ENCODE measurements at regions not wholly inside any gene's neighbourhood (a gene's known extent, or its start where the extent isn't known, plus 50 kb on each side); places are given as distances from the start of the nearest gene placed in this dataset.
A peak's percentile ranks its signal among the peaks of the same experiment; 100 is the strongest.
"Not testable (repeated sequence)": the region's sequence is repeated elsewhere in the genome, so short reads cannot be mapped to it uniquely, and the experiment has no call there.

GRCh38 chr4:73671348-73671747, 51.1 kb upstream of the RASSF6 start:
- H3K36me3 ChIP-seq (replicated peaks in 1 of 2); H3K27ac ChIP-seq; intact Hi-C loops (cut with DNase I); H3K27me3 ChIP-seq; H3K4me3 ChIP-seq; H3K9me3 ChIP-seq (replicated peaks in 1 of 3): not testable (repeated sequence)
- peak in 1 of 6 experiments; percentile 14 for TF ChIP-seq CTCF (IDR thresholded peaks at IDR 0.05)
- peak in 3 of 7 donors; percentile 25 to 35 (median 31) for DNase-seq
- 84 to 100% (median 94%) methylated on average over 5 to 6 of the region's 6 CpGs for WGBS, 4 donors
- peaks cover 24 to 26% of the 10 kb centered on the region in 2 donors for H3K4me1 ChIP-seq (replicated peaks in 1 of 2)

GRCh38 chr4:73673286-73673685, 53.0 kb upstream of the RASSF6 start:
- Histone ChIP-seq H3K36me3 (replicated peaks in 1 of 2) (no peaks in the 10 kb centered on the region), H3K9me3 (replicated peaks in 1 of 3) (no peaks in the 10 kb centered on the region), H3K4me3 (no peak overlapping the region), H3K27ac (no peak overlapping the region), H3K27me3 (no peaks in the 10 kb centered on the region), H3K4me1 (replicated peaks in 1 of 2) (peaks cover 33 to 34% of the 10 kb centered on the region in 2 donors)
- intact Hi-C loops (cut with DNase I): no loop called here
- no peak for DNase-seq
- WGBS, 4 donors: 90 to 99% (median 93%) methylated on average over 9 of the region's 9 CpGs
- TF ChIP-seq CTCF (IDR thresholded peaks at IDR 0.05): no peak
- TF ChIP-seq POLR2A (IDR thresholded peaks at IDR 0.05): no peak

- TF ChIP-seq POLR2A (IDR thresholded peaks at IDR 0.05): no peak
- no peak for TF ChIP-seq CTCF (IDR thresholded peaks at IDR 0.05)
- no peak overlapping the region for H3K4me3 ChIP-seq
- peak; percentile 71 to 91 (median 88) for DNase-seq
- peaks cover 24 to 31% of the 10 kb centered on the region in 2 donors for H3K4me1 ChIP-seq (replicated peaks in 1 of 2)
- no peaks in the 10 kb centered on the region for H3K27me3 ChIP-seq
- H3K9me3 ChIP-seq (replicated peaks in 1 of 3): no peaks in the 10 kb centered on the region
- 57 to 78% (median 62%) methylated on average over 4 to 6 of the region's 6 CpGs for WGBS, 4 donors
- no peaks in the 10 kb centered on the region for H3K36me3 ChIP-seq (replicated peaks in 1 of 2)
- H3K27ac ChIP-seq: peak overlapping the region in 4 of 5 donors; percentile 58 to 83 (median 72)
- intact Hi-C loops (cut with DNase I): no loop called here
Measured at GRCh38 chr4:73674451-73674919, 54.2 kb upstream of the RASSF6 start.

GRCh38 chr4:73675623-73676022, 55.4 kb upstream of the RASSF6 start:
- Histone ChIP-seq H3K27me3 (no peaks in the 10 kb centered on the region), H3K9me3 (replicated peaks in 1 of 3) (no peaks in the 10 kb centered on the region), H3K36me3 (replicated peaks in 1 of 2) (no peaks in the 10 kb centered on the region), H3K4me1 (replicated peaks in 1 of 2) (peaks cover 13 to 20% of the 10 kb centered on the region in 2 donors), H3K27ac (no peak overlapping the region), H3K4me3 (no peak overlapping the region)
- DNase-seq: no peak
- TF ChIP-seq CTCF (IDR thresholded peaks at IDR 0.05) (no peak), POLR2A (IDR thresholded peaks at IDR 0.05) (no peak)
- 77 to 86% (median 85%) methylated on average over 2 of the region's 2 CpGs for WGBS, 4 donors
- intact Hi-C loops (cut with DNase I): no loop called here
